CD4-positive, alpha-beta memory T cell (primary cell): ENCODE measurements at regions not wholly inside any gene's neighbourhood (a gene's known extent, or its start where the extent isn't known, plus 50 kb on each side); places are given as distances from the start of the nearest gene placed in this dataset.

Experiments
- CTCF ChIA-PET: fragments of 350-600 bp; sonication (Branson Sonifier 250); formaldehyde crosslinking; loops from one replicate; lab custom pipeline; 2021; ENCODE audit warnings: inconsistent platforms; ENCODE audit not compliant: partially characterized antibody; lab: Charles Lee
- POLR2A ChIA-PET: fragments of 350-600 bp; sonication (Branson Sonifier 250); formaldehyde crosslinking; loops from one replicate; lab custom pipeline; 2021; ENCODE audit not compliant: partially characterized antibody; lab: Charles Lee
- DNase-seq, 5 donors: peaks; one replicate each; pipeline versions ENCODE4 v3.0.0 to v3.0.0-alpha.2; 2020 to 2022; ENCODE audit warnings: mixed read lengths in 1 of 5
- H3K27ac ChIP-seq: one replicate; pipeline ENCODE4 v1.7.0; 2013; ENCODE audit warnings: low read depth, low read length
- H3K27me3 ChIP-seq: 2 replicates; pipeline ENCODE4 v1.7.0; 2013; ENCODE audit warnings: mild to moderate bottlenecking, low read length, moderate library complexity; ENCODE audit not compliant: insufficient read depth
- H3K36me3 ChIP-seq: 2 replicates; pipeline ENCODE4 v1.7.0; 2013; ENCODE audit warnings: mild to moderate bottlenecking, low read length, moderate library complexity; ENCODE audit not compliant: insufficient read depth
- H3K4me1 ChIP-seq: 2 replicates; pipeline ENCODE4 v1.7.0; 2013; ENCODE audit warnings: mild to moderate bottlenecking, low read length, moderate library complexity; ENCODE audit not compliant: insufficient read depth
- H3K4me3 ChIP-seq, 2 donors: one replicate each; pipeline ENCODE4 v1.7.0; 2013; ENCODE audit warnings: low read length in 2 of 2, mild to moderate bottlenecking in 1 of 2
- H3K9me3 ChIP-seq, 2 donors: one replicate each; pipeline ENCODE4 v1.7.0; 2013; ENCODE audit warnings: low read length in 2 of 2, control low read depth in 1 of 2; ENCODE audit not compliant: control insufficient read depth in 1 of 2
- H3K27ac Mint-ChIP-seq, 7 donors: one replicate each; pipeline ENCODE4 v1.8.0; 2020 to 2021; ENCODE audit warnings: mixed read lengths in 7 of 7, mild to moderate bottlenecking in 6 of 7, inconsistent platforms in 3 of 7, moderate library complexity in 3 of 7
- H3K27me3 Mint-ChIP-seq, 2 donors: one replicate each; pipeline ENCODE4 v1.8.0; 2020 to 2021; ENCODE audit warnings: mixed read lengths in 2 of 2
- H3K36me3 Mint-ChIP-seq, 2 donors: one replicate each; pipeline ENCODE4 v1.8.0; 2020 to 2021; ENCODE audit warnings: mixed read lengths in 2 of 2, inconsistent platforms in 1 of 2, mild to moderate bottlenecking in 1 of 2
- H3K4me1 Mint-ChIP-seq, 4 donors: one replicate each; pipeline ENCODE4 v1.8.0; 2020 to 2021; ENCODE audit warnings: mixed read lengths in 4 of 4, mild to moderate bottlenecking in 1 of 4
- H3K4me3 Mint-ChIP-seq, 8 donors: one replicate each; pipeline ENCODE4 v1.8.0; 2020 to 2021; ENCODE audit warnings: mixed read lengths in 8 of 8, mild to moderate bottlenecking in 7 of 8, moderate library complexity in 6 of 8, inconsistent platforms in 3 of 8
- H3K9me3 Mint-ChIP-seq, 8 donors: one replicate each; pipeline ENCODE4 v1.8.0; 2020 to 2021; ENCODE audit warnings: mixed read lengths in 8 of 8, mild to moderate bottlenecking in 5 of 8, inconsistent platforms in 3 of 8, moderate library complexity in 1 of 8
- intact Hi-C: fragments of 100-400 bp; cut with micrococcal nuclease; formaldehyde crosslinking; loops from one replicate; pipeline ENCODE4 v1.15.1; 2023

DNA sequence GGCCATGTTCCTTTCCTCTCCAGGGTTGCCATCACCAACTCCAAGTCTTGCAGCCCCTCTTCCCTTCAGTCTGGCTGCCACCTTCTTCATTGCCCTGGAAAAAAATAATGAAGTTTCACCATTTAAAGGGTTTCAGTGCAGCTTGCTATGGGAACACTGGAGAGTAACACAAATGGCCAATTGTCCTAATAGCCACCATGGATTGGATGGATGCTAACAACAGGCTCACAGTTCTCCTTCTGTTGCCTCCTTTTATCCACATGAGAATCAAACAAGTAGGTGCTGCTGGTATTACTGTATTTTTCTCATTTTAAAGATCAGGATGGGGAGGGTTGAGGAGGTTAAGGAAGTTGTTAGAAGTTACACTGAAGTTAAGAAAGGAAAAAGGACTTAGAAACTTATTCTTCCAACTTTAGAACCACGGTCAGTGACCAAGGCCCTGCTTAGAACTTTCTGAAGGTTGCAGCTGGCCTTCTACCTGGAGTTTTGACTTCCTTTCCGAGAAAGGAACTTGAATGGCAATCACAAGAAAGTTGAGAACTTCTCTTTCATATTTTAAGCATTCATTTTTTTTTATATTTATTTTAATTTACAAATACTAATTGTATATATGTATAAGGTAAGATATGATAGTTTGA, 198.0 kb upstream of the MAF start:
- Mint-ChIP-seq H3K27ac (no peak overlapping the region), H3K4me3 (no peak overlapping the region), H3K36me3 (no peaks in the 10 kb centered on the region), H3K27me3 (peaks cover 2% of the 10 kb centered on the region in 2 donors), H3K4me1 (no peaks in the 10 kb centered on the region), H3K9me3 (peaks cover 0 to 2% (median 0%) of the 10 kb centered on the region in 8 donors)
- Histone ChIP-seq H3K4me1 (no peaks in the 10 kb centered on the region), H3K27ac (no peak overlapping the region), H3K9me3 (no peaks in the 10 kb centered on the region), H3K27me3 (no peaks in the 10 kb centered on the region), H3K4me3 (no peak overlapping the region), H3K36me3 (no peaks in the 10 kb centered on the region)
- ChIA-PET CTCF (no interaction called here), POLR2A (no interaction called here)
- intact Hi-C loops: loop anchor here (5.0 kb wide), 1 partner anchor 1506 kb away; no protein-coding TSS in a partner anchor
- no peak for DNase-seq

DNA sequence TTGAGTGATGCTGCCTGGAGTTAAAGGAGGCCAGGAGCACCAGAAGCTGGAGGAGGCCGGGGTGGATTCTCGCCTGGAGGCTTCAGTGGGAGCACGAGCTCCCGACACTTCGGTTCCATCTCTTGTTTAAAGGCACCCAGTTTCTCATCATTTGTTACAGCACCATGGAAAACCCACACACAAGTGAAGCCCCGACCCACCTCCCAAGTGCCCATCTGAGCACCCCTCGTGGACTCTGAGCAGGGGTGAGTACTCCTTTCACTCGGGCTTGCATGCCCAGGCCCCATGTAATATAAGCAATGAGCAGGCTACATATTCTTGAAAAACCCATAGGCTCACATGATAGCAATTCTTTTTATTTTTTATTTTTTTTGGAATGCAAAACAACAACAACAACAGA, 196.9 kb upstream of the MAF start:
- H3K36me3 Mint-ChIP-seq: no peaks in the 10 kb centered on the region
- H3K36me3 ChIP-seq: no peaks in the 10 kb centered on the region
- no peak overlapping the region for H3K4me3 Mint-ChIP-seq
- H3K27me3 Mint-ChIP-seq: peaks cover 2% of the 10 kb centered on the region in 2 donors
- H3K4me3 ChIP-seq: no peak overlapping the region
- H3K27ac ChIP-seq: no peak overlapping the region
- H3K27ac Mint-ChIP-seq: no peak overlapping the region
- POLR2A ChIA-PET: no interaction called here
- peaks cover 0 to 2% (median 0%) of the 10 kb centered on the region in 8 donors for H3K9me3 Mint-ChIP-seq
- H3K4me1 ChIP-seq: no peaks in the 10 kb centered on the region
- intact Hi-C loops: loop anchor here (5.0 kb wide), 1 partner anchor 1505 kb away; no protein-coding TSS in a partner anchor
- no peaks in the 10 kb centered on the region for H3K4me1 Mint-ChIP-seq
- CTCF ChIA-PET: no interaction called here
- no peaks in the 10 kb centered on the region for H3K9me3 ChIP-seq
- no peaks in the 10 kb centered on the region for H3K27me3 ChIP-seq
- no peak for DNase-seq

GRCh38 chr16:79795556-79795955, 195.0 kb upstream of the MAF start:
- Mint-ChIP-seq H3K4me3 (no peak overlapping the region), H3K36me3 (no peaks in the 10 kb centered on the region), H3K4me1 (no peaks in the 10 kb centered on the region), H3K9me3 (peaks cover 0 to 1% (median 0%) of the 10 kb centered on the region in 8 donors), H3K27me3 (peaks cover 2 to 3% of the 10 kb centered on the region in 2 donors), H3K27ac (no peak overlapping the region)
- Histone ChIP-seq H3K36me3 (no peaks in the 10 kb centered on the region), H3K27me3 (no peaks in the 10 kb centered on the region), H3K4me1 (no peaks in the 10 kb centered on the region), H3K4me3 (no peak overlapping the region), H3K27ac (no peak overlapping the region), H3K9me3 (no peaks in the 10 kb centered on the region)
- DNase-seq: no peak
- ChIA-PET CTCF (no interaction called here), POLR2A (no interaction called here)
- intact Hi-C loops: loop anchor here (5.0 kb wide), 1 partner anchor 1503 kb away; no protein-coding TSS in a partner anchor

DNA sequence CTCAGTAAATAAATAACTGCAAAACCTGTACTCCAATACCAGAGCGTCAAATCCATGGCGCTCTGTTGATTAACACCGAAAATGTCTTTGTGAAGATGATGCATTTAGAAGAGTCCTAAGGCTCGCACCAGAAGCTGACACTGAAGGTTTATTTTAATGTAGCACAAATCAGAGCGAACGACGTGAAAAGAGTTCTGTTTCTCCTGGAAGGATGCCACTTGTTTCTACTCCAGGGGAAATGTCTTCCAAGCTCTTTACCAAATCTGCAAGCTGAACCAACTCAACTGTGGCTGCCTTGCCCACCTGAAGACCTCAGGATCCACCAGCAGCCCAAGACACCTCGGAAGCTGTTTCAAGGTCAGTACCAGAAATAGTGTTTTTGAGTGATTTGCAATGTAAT, 194.4 kb upstream of the MAF start:
- ChIA-PET POLR2A (no interaction called here), CTCF (no interaction called here)
- no peaks in the 10 kb centered on the region for H3K36me3 ChIP-seq
- DNase-seq: no peak
- H3K27ac ChIP-seq: no peak overlapping the region
- Mint-ChIP-seq H3K4me3 (no peak overlapping the region), H3K9me3 (peaks cover 0 to 2% (median 0%) of the 10 kb centered on the region in 8 donors), H3K27me3 (peaks cover 2 to 3% of the 10 kb centered on the region in 2 donors), H3K36me3 (no peaks in the 10 kb centered on the region), H3K4me1 (no peaks in the 10 kb centered on the region), H3K27ac (no peak overlapping the region)
- no peaks in the 10 kb centered on the region for H3K4me1 ChIP-seq
- no peaks in the 10 kb centered on the region for H3K27me3 ChIP-seq
- no peaks in the 10 kb centered on the region for H3K9me3 ChIP-seq
- intact Hi-C loops: loop anchor here (5.0 kb wide), 1 partner anchor 1503 kb away; no protein-coding TSS in a partner anchor
- no peak overlapping the region for H3K4me3 ChIP-seq

GRCh38 chr16:79792664-79793351, 192.3 kb upstream of the MAF start:
- intact Hi-C loops: no loop called here
- no peaks in the 10 kb centered on the region for H3K4me1 ChIP-seq
- H3K36me3 ChIP-seq: no peaks in the 10 kb centered on the region
- H3K9me3 ChIP-seq: no peaks in the 10 kb centered on the region
- ChIA-PET POLR2A (no interaction called here), CTCF (no interaction called here)
- peaks cover 0 to 2% (median 0%) of the 10 kb centered on the region in 8 donors for H3K9me3 Mint-ChIP-seq
- no peaks in the 10 kb centered on the region for H3K27me3 ChIP-seq
- no peak for DNase-seq
- H3K4me3 Mint-ChIP-seq: no peak overlapping the region
- H3K27ac Mint-ChIP-seq: no peak overlapping the region
- no peak overlapping the region for H3K27ac ChIP-seq
- no peaks in the 10 kb centered on the region for H3K36me3 Mint-ChIP-seq
- no peaks in the 10 kb centered on the region for H3K4me1 Mint-ChIP-seq
- no peak overlapping the region for H3K4me3 ChIP-seq
- H3K27me3 Mint-ChIP-seq: peaks cover 3% of the 10 kb centered on the region in 2 donors

DNA sequence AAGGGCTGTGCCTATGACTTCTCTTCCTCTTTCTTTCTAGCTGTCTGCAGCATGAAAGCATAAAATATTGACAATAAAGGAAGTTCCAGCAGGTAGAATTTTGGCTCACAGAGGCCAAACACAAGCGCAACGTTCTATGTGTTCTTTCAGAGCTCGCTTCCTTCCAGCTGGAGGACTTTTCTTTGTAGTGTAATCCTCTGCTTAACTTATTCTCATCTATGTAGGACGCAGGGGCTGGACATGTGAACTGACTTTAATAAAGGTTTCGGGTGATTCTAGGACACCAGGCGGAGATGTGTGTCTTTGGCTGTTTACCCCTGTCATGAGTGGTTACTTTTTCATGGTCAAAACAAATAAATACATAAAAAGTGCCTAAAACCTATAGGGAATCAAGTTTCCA, 191.5 kb upstream of the MAF start:
- H3K27ac Mint-ChIP-seq: no peak overlapping the region
- POLR2A ChIA-PET: no interaction called here

DNA sequence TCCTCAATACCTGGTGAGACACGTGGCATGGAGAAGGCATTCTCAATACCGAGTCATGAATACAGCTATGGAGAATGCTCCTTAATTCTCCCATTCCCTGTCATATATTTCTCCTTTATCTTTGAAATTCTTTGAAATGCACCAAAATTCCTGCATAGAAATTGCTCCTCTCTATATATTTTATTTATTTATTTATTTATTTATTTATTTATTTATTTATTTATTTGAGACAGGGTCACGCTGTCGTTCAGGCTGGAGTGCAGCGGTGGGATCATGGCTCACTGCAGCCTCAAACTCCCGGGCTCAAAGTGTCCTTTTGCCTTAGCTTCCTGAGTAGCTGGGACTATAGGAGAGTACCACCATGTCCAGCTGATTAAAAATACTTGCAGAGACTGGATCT, 190.3 kb upstream of the MAF start:
- POLR2A ChIA-PET: no interaction called here
- no peaks in the 10 kb centered on the region for H3K36me3 Mint-ChIP-seq
- no peak for DNase-seq
- peaks cover 0 to 2% (median 0%) of the 10 kb centered on the region in 8 donors for H3K9me3 Mint-ChIP-seq
- intact Hi-C loops: no loop called here
- Histone ChIP-seq H3K4me1 (no peaks in the 10 kb centered on the region), H3K27ac (no peak overlapping the region), H3K27me3 (no peaks in the 10 kb centered on the region), H3K4me3 (no peak overlapping the region), H3K36me3 (no peaks in the 10 kb centered on the region), H3K9me3 (no peaks in the 10 kb centered on the region)
- peaks cover 2 to 3% of the 10 kb centered on the region in 2 donors for H3K27me3 Mint-ChIP-seq
- CTCF ChIA-PET: no interaction called here
- no peak overlapping the region for H3K27ac Mint-ChIP-seq
- H3K4me3 Mint-ChIP-seq: no peak overlapping the region
- H3K4me1 Mint-ChIP-seq: no peaks in the 10 kb centered on the region

More for the DNA sequence above, 191.5 kb upstream of the MAF start:
- no peak for DNase-seq
- Histone ChIP-seq H3K36me3 (no peaks in the 10 kb centered on the region), H3K9me3 (no peaks in the 10 kb centered on the region), H3K4me1 (no peaks in the 10 kb centered on the region), H3K27me3 (no peaks in the 10 kb centered on the region), H3K27ac (no peak overlapping the region), H3K4me3 (no peak overlapping the region)
- CTCF ChIA-PET: no interaction called here
- H3K36me3 Mint-ChIP-seq: no peaks in the 10 kb centered on the region
- peaks cover 0 to 2% (median 0%) of the 10 kb centered on the region in 8 donors for H3K9me3 Mint-ChIP-seq
- intact Hi-C loops: no loop called here
- H3K4me3 Mint-ChIP-seq: no peak overlapping the region
- H3K4me1 Mint-ChIP-seq: no peaks in the 10 kb centered on the region
- H3K27me3 Mint-ChIP-seq: peaks cover 3% of the 10 kb centered on the region in 2 donors
